PC-3 (cell line): ENCODE measurements at regions not wholly inside any gene's neighbourhood (a gene's known extent, or its start where the extent isn't known, plus 50 kb on each side); places are given as distances from the start of the nearest gene placed in this dataset.

Experiments
- EZH2phosphoT487 ChIP-seq: fragments of 300-600 bp; sonication (generic); IDR thresholded peaks from 2 replicates; pipeline ENCODE4 v1.6.1; 2018; ENCODE audit warnings: mild to moderate bottlenecking, antibody characterized with exemption, low read length, borderline replicate concordance
- TF ChIP-seq, protein P1 (sequence below): fragments of 300-600 bp; sonication (generic); conservative IDR thresholded peaks from 2 replicates; pipeline ENCODE4 v1.5.1; 2017; ENCODE audit warnings: antibody characterized with exemption, low read depth, mild to moderate bottlenecking, low read length

DNA sequence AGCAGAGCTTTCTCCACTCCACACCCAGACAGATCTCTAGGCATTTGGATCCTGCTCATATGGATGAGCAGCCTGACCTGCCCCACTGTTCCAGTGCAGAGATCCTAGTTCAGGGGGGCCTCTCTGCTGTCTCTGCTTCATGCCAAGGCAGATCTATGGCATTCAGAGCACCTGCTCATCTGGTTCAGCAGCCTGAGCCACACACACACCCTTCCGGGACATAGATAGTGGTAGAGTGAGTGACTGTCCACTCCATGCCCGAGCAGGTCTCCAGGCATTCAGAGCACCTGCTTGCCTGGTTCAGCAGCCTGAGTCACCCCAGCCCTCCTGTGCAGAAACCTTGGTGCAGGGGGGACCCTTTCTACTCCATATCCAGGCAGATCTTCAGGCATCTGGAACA lies 54.3 kb upstream of the ZNF800 start:
- TF ChIP-seq, protein P1, sequence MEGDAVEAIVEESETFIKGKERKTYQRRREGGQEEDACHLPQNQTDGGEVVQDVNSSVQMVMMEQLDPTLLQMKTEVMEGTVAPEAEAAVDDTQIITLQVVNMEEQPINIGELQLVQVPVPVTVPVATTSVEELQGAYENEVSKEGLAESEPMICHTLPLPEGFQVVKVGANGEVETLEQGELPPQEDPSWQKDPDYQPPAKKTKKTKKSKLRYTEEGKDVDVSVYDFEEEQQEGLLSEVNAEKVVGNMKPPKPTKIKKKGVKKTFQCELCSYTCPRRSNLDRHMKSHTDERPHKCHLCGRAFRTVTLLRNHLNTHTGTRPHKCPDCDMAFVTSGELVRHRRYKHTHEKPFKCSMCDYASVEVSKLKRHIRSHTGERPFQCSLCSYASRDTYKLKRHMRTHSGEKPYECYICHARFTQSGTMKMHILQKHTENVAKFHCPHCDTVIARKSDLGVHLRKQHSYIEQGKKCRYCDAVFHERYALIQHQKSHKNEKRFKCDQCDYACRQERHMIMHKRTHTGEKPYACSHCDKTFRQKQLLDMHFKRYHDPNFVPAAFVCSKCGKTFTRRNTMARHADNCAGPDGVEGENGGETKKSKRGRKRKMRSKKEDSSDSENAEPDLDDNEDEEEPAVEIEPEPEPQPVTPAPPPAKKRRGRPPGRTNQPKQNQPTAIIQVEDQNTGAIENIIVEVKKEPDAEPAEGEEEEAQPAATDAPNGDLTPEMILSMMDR, result no peak
- TF ChIP-seq EZH2phosphoT487, result no peak
